Left cardiac atrium (tissue), 4 donors: ENCODE measurements at regions not wholly inside any gene's neighbourhood (a gene's known extent, or its start where the extent isn't known, plus 50 kb on each side); places are given as distances from the start of the nearest gene placed in this dataset.

ENCODE experiments used
- ATAC-seq, 2 donors: fragments of 200-7000 bp; cut with Tn5 transposase; one replicate each; pipeline ENCODE4 v1.9.1; 2020; ENCODE audit warnings: mild to moderate bottlenecking in 2 of 2, moderate library complexity in 2 of 2
- DNase-seq: peaks from one replicate; pipeline ENCODE4 v3.0.0-alpha.2; 2020
- intact Hi-C, 2 donors: fragments of 100-400 bp; cut with DNase I; formaldehyde crosslinking; loops; one replicate each; pipeline versions ENCODE4 v1.14.1 to v1.15.1; 2022 to 2023
- donor health status: DM: no; HTN: yes; CAD: no.
- donor health status: DM: no; HTN: yes; CAD: no; lungs with severe emphysema.
- donor health status: DM: yes; HTN: yes; CAD: no.
- donor health status: Dilated cardiomyopathy.

GRCh38 chr18:8938817-8939216, 163.7 kb upstream of the NDUFV2 start:
- DNase-seq (no peak), ATAC-seq (no peak)
- intact Hi-C loops, result no loop called here

- intact Hi-C loops, result no loop called here
- ATAC-seq, result no peak
- DNase-seq, result no peak
These were observed 160.2 kb upstream of the NDUFV2 start for GRCh38 chr18:8942021-8942908.

GRCh38 chr18:8942909-8943545, 159.5 kb upstream of the NDUFV2 start:
- intact Hi-C loops, result no loop called here
- DNase-seq (no peak), ATAC-seq (no peak)

GRCh38 chr18:8943900-8944870, 158.3 kb upstream of the NDUFV2 start:
- ATAC-seq (peak; percentile 65 to 76), DNase-seq (no peak)
- intact Hi-C loops, result no loop called here

GRCh38 chr18:8944871-8945245, 157.6 kb upstream of the NDUFV2 start:
- ATAC-seq (no peak), DNase-seq (no peak)
- intact Hi-C loops, result no loop called here

GRCh38 chr18:8945514-8945913, 157.0 kb upstream of the NDUFV2 start:
- intact Hi-C loops, result no loop called here
- DNase-seq (no peak), ATAC-seq (no peak)

GRCh38 chr18:8946066-8946838, 156.2 kb upstream of the NDUFV2 start:
- intact Hi-C loops, result no loop called here
- no peak for ATAC-seq
- DNase-seq, result no peak

GRCh38 chr18:8947566-8947965, 154.9 kb upstream of the NDUFV2 start:
- no peak for DNase-seq
- ATAC-seq, result no peak
- intact Hi-C loops, result no loop called here

- ATAC-seq (no peak), DNase-seq (no peak)
- intact Hi-C loops, result no loop called here
These were observed 154.5 kb upstream of the NDUFV2 start for GRCh38 chr18:8948011-8948410.

- intact Hi-C loops, result no loop called here
- no peak for DNase-seq
- peak; percentile 56 to 92 for ATAC-seq
These were observed 153.9 kb upstream of the NDUFV2 start for GRCh38 chr18:8948471-8949149.

GRCh38 chr18:8949206-8949605, 153.3 kb upstream of the NDUFV2 start:
- ATAC-seq (peak; percentile 5 to 44), DNase-seq (no peak)

GRCh38 chr18:8951491-8951890, 151.0 kb upstream of the NDUFV2 start:
- DNase-seq (no peak), ATAC-seq (no peak)
- intact Hi-C loops, result no loop called here

More at GRCh38 chr18:8949206-8949605, 153.3 kb upstream of the NDUFV2 start:
- intact Hi-C loops, result no loop called here

- ATAC-seq (no peak), DNase-seq (no peak)
- intact Hi-C loops, result no loop called here
These were observed 150.3 kb upstream of the NDUFV2 start for GRCh38 chr18:8952174-8952573.

GRCh38 chr18:8952769-8953760, 149.4 kb upstream of the NDUFV2 start:
- peak in 1 of 2 donors; percentile 18 for ATAC-seq
- DNase-seq, result no peak
- intact Hi-C loops, result no loop called here

- ATAC-seq, result no peak
- no peak for DNase-seq
- intact Hi-C loops, result no loop called here
These were observed 144.8 kb upstream of the NDUFV2 start for GRCh38 chr18:8957731-8958130.

- intact Hi-C loops, result no loop called here
- ATAC-seq, result no peak
- DNase-seq, result no peak
These were observed 143.8 kb upstream of the NDUFV2 start for GRCh38 chr18:8958660-8959059.

- DNase-seq, result no peak
- intact Hi-C loops, result no loop called here
- ATAC-seq, result peak in 1 of 2 donors; percentile 69
These were observed 142.9 kb upstream of the NDUFV2 start for GRCh38 chr18:8959551-8960135.
